ENCODE measurements at regions not wholly inside any gene's neighbourhood (a gene's known extent, or its start where the extent isn't known, plus 50 kb on each side); places are given as distances from the start of the nearest gene placed in this dataset.

GRCh38 chr3:68151359-68151758, 496.9 kb upstream of the SUCLG2 start:
- POLR2A ChIA-PET, result no interaction called here
- no peak for TF ChIP-seq CTCF (IDR thresholded peaks at IDR 0.05; ENCODE audit: control extremely low read depth, extremely low read depth, low read depth, missing control alignments)
- DNase-seq (ENCODE audit: extremely low spot score), result no peak
- CTCF ChIA-PET, result interaction anchor here (1.3 kb wide), 2 partner anchors 9 to 10 kb away, joined by 3 read pairs; no protein-coding TSS in a partner anchor

GRCh38 chr3:68148447-68148846, 494.0 kb upstream of the SUCLG2 start:
- no peak for TF ChIP-seq CTCF (IDR thresholded peaks at IDR 0.05; ENCODE audit: control extremely low read depth, extremely low read depth, low read depth, missing control alignments)
- ChIA-PET CTCF (interaction anchor here (1.2 kb wide), 2 partner anchors 8 to 38 kb away, joined by 3 read pairs; no protein-coding TSS in a partner anchor), POLR2A (no interaction called here)

GRCh38 chr3:68142441-68142840, 488.0 kb upstream of the SUCLG2 start:
- no peak for DNase-seq (ENCODE audit: extremely low spot score)
- TF ChIP-seq CTCF (IDR thresholded peaks at IDR 0.05; ENCODE audit: control extremely low read depth, extremely low read depth, low read depth, missing control alignments), result no peak
- ChIA-PET POLR2A (no interaction called here), CTCF (interaction anchor here (1.2 to 1.3 kb wide), 2 partner anchors 9 to 22 kb away, joined by 3 read pairs; no protein-coding TSS in a partner anchor)

More at GRCh38 chr3:68148447-68148846, 494.0 kb upstream of the SUCLG2 start:
- no peak for DNase-seq (ENCODE audit: extremely low spot score)

GRCh38 chr3:68139897-68140296, 485.5 kb upstream of the SUCLG2 start:
- TF ChIP-seq CTCF (IDR thresholded peaks at IDR 0.05; ENCODE audit: control extremely low read depth, extremely low read depth, low read depth, missing control alignments), result no peak
- POLR2A ChIA-PET, result no interaction called here
- no peak for DNase-seq (ENCODE audit: extremely low spot score)
- CTCF ChIA-PET, result interaction anchor here (1.6 kb wide), 1 partner anchor 9 kb away, joined by 3 read pairs; no protein-coding TSS in a partner anchor

GRCh38 chr3:68136411-68136810, 482.0 kb upstream of the SUCLG2 start:
- POLR2A ChIA-PET, result no interaction called here
- no peak for DNase-seq (ENCODE audit: extremely low spot score)
- TF ChIP-seq CTCF (IDR thresholded peaks at IDR 0.05; ENCODE audit: control extremely low read depth, extremely low read depth, low read depth, missing control alignments), result no peak
- CTCF ChIA-PET, result no interaction called here

- CTCF ChIA-PET, result no interaction called here
- TF ChIP-seq CTCF (IDR thresholded peaks at IDR 0.05; ENCODE audit: control extremely low read depth, extremely low read depth, low read depth, missing control alignments), result no peak
- DNase-seq (ENCODE audit: extremely low spot score), result no peak
- POLR2A ChIA-PET, result no interaction called here
Observed at GRCh38 chr3:68135067-68135466, 480.7 kb upstream of the SUCLG2 start.

- ChIA-PET POLR2A (no interaction called here), CTCF (no interaction called here)
- no peak for TF ChIP-seq CTCF (IDR thresholded peaks at IDR 0.05; ENCODE audit: control extremely low read depth, extremely low read depth, low read depth, missing control alignments)
- no peak for DNase-seq (ENCODE audit: extremely low spot score)
Observed at GRCh38 chr3:68129065-68129464, 474.7 kb upstream of the SUCLG2 start.
